Stimulated activated effector memory CD8-positive, alpha-beta T cell treated with anti-CD3 and anti-CD28 coated beads, Interleukin-12 subunit alpha, Interleukin-12 subunit beta, amount 100 ng/mL, for 72 hours (primary cell): ENCODE measurements at regions not wholly inside any gene's neighbourhood (a gene's known extent, or its start where the extent isn't known, plus 50 kb on each side); places are given as distances from the start of the nearest gene placed in this dataset.
"Not testable (repeated sequence)": the region's sequence is repeated elsewhere in the genome, so short reads cannot be mapped to it uniquely, and the experiment has no call there.

Source experiments
- ATAC-seq: fragments of 150-1000 bp; cut with Tn5 transposase; 2 replicates; pipeline ENCODE4 v1.10.0; 2021
- DNase-seq, 2 donors: peaks; one replicate each; pipeline ENCODE4 v3.0.0; 2021 to 2022; ENCODE audit warnings: low spot score in 2 of 2
- H3K27ac Mint-ChIP-seq: one replicate; pipeline ENCODE4 v1.8.0; 2022; ENCODE audit warnings: mild to moderate bottlenecking, mixed read lengths
- H3K36me3 Mint-ChIP-seq: one replicate; pipeline ENCODE4 v1.8.0; 2022; ENCODE audit warnings: mild to moderate bottlenecking, mixed read lengths
- H3K4me1 Mint-ChIP-seq: one replicate; pipeline ENCODE4 v1.8.0; 2022; ENCODE audit warnings: mixed read lengths
- H3K4me3 Mint-ChIP-seq: one replicate; pipeline ENCODE4 v1.8.0; 2022; ENCODE audit warnings: mild to moderate bottlenecking, mixed read lengths
- H3K9me3 Mint-ChIP-seq: one replicate; pipeline ENCODE4 v1.8.0; 2022; ENCODE audit warnings: mixed read lengths

DNA sequence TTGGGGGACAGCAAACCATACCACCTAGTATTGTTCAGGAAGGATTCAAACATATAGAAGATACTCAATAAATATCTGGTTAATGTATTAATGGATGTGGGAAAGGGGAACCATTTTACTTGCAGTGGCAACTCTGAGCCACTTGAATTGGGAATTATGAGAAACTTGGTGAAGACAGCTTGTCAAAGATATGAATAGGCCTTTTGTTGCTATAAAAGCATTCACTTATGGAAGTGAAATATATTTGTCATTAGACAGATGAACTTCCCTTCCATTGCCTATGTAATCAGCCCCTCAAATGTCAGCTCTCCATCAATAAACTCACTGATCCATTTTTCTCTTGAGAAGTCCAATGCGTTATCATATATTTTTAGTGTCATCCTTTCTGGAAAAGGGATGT lies 56.1 kb downstream of the GPR85 start:
- Mint-ChIP-seq H3K4me1 (no peaks in the 10 kb centered on the region), H3K36me3 (no peaks in the 10 kb centered on the region), H3K9me3 (no peaks in the 10 kb centered on the region), H3K27ac (no peak overlapping the region), H3K4me3 (no peak overlapping the region)
- DNase-seq (no peak), ATAC-seq (no peak)

GRCh38 chr7:113026941-113027340 lies 59.7 kb downstream of the GPR85 start:
- H3K4me1 Mint-ChIP-seq: no peaks in the 10 kb centered on the region
- ATAC-seq (no peak), DNase-seq (no peak)
- no peaks in the 10 kb centered on the region for H3K36me3 Mint-ChIP-seq
- H3K4me3 Mint-ChIP-seq: no peak overlapping the region
- H3K27ac Mint-ChIP-seq: no peak overlapping the region
- H3K9me3 Mint-ChIP-seq: peaks cover 3% of the 10 kb centered on the region

GRCh38 chr7:113017144-113017857 lies 69.3 kb downstream of the GPR85 start:
- not testable (repeated sequence) for H3K36me3 Mint-ChIP-seq, H3K4me1 Mint-ChIP-seq, H3K9me3 Mint-ChIP-seq, DNase-seq, H3K27ac Mint-ChIP-seq, ATAC-seq, H3K4me3 Mint-ChIP-seq

- Mint-ChIP-seq H3K4me1 (no peaks in the 10 kb centered on the region), H3K27ac (no peak overlapping the region), H3K4me3 (no peak overlapping the region), H3K9me3 (peaks cover 3% of the 10 kb centered on the region), H3K36me3 (no peaks in the 10 kb centered on the region)
- DNase-seq (no peak), ATAC-seq (no peak)
Observed at GRCh38 chr7:113015034-113015645, 71.5 kb downstream of the GPR85 start.

- no peak for DNase-seq
- peaks cover 3% of the 10 kb centered on the region for H3K9me3 Mint-ChIP-seq
- H3K27ac Mint-ChIP-seq: no peak overlapping the region
- no peak overlapping the region for H3K4me3 Mint-ChIP-seq
- H3K36me3 Mint-ChIP-seq: no peaks in the 10 kb centered on the region
- H3K4me1 Mint-ChIP-seq: no peaks in the 10 kb centered on the region
- ATAC-seq: no peak
Observed at GRCh38 chr7:113013761-113014449, 72.7 kb downstream of the GPR85 start.

DNA sequence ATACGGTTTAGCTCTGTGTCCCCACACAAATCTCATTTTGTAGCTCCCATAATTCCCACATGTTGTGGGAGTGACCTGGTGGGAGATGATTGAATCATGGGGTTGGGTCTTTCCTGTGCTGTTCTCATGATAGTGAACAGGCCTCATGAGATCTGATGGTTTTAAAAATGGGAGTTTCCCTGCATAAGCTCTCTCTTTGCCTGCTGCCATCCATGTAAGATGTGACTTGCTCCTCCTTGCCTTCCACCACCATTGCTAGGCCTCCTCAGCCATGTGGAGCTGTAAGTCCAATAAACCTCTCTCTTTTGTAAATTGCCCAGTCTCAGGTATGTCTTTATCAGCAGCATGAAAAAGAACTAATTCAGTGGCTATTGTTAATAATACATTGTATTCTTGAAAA lies 73.8 kb downstream of the GPR85 start:
- H3K9me3 Mint-ChIP-seq, ATAC-seq, H3K27ac Mint-ChIP-seq, H3K36me3 Mint-ChIP-seq, H3K4me3 Mint-ChIP-seq, H3K4me1 Mint-ChIP-seq, DNase-seq: not testable (repeated sequence)

- DNase-seq (no peak), ATAC-seq (no peak)
- no peaks in the 10 kb centered on the region for H3K4me1 Mint-ChIP-seq
- no peak overlapping the region for H3K27ac Mint-ChIP-seq
- H3K4me3 Mint-ChIP-seq: no peak overlapping the region
- H3K9me3 Mint-ChIP-seq: peaks cover 3% of the 10 kb centered on the region
- H3K36me3 Mint-ChIP-seq: no peaks in the 10 kb centered on the region
Observed at GRCh38 chr7:113010377-113010776, 76.2 kb downstream of the GPR85 start.

- Mint-ChIP-seq H3K9me3 (peaks cover 5% of the 10 kb centered on the region), H3K4me1 (no peaks in the 10 kb centered on the region), H3K27ac (no peak overlapping the region), H3K36me3 (no peaks in the 10 kb centered on the region), H3K4me3 (no peak overlapping the region)
- DNase-seq (no peak), ATAC-seq (no peak)
Observed at GRCh38 chr7:113008755-113009154, 77.9 kb downstream of the GPR85 start.

- H3K27ac Mint-ChIP-seq: no peak overlapping the region
Observed at GRCh38 chr7:113004726-113005454, 81.7 kb downstream of the GPR85 start.

GRCh38 chr7:113000316-113001020 lies 86.2 kb downstream of the GPR85 start:
- Mint-ChIP-seq H3K4me1 (no peaks in the 10 kb centered on the region), H3K36me3 (no peaks in the 10 kb centered on the region), H3K9me3 (peaks cover 2% of the 10 kb centered on the region), H3K27ac (no peak overlapping the region), H3K4me3 (no peak overlapping the region)
- DNase-seq: no peak
- no peak for ATAC-seq

More at GRCh38 chr7:113004726-113005454, 81.7 kb downstream of the GPR85 start:
- ATAC-seq (peak; percentile 63), DNase-seq (no peak)
- no peak overlapping the region for H3K4me3 Mint-ChIP-seq
- no peaks in the 10 kb centered on the region for H3K4me1 Mint-ChIP-seq
- H3K9me3 Mint-ChIP-seq: peaks cover 2% of the 10 kb centered on the region
- H3K36me3 Mint-ChIP-seq: no peaks in the 10 kb centered on the region

DNA sequence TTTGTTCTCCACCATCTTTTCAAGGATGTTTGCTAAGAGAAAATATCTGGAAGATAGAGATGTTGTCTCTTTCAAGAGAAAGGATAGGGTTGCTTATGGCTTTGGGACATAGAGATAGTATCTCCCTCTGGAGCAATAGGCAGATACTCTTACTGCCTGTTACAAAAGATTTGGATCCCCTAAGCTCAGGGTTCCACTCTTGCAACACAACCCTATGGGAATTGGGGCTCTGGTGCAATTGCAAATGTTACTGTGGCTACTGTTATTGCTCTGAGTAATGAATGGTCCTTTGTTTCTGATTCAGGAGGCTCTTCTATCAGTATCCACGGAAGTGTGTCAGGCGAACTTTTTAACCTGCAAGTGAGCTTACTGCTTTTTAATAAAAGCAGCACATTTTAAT lies 88.8 kb downstream of the GPR85 start:
- no peak overlapping the region for H3K27ac Mint-ChIP-seq

DNA sequence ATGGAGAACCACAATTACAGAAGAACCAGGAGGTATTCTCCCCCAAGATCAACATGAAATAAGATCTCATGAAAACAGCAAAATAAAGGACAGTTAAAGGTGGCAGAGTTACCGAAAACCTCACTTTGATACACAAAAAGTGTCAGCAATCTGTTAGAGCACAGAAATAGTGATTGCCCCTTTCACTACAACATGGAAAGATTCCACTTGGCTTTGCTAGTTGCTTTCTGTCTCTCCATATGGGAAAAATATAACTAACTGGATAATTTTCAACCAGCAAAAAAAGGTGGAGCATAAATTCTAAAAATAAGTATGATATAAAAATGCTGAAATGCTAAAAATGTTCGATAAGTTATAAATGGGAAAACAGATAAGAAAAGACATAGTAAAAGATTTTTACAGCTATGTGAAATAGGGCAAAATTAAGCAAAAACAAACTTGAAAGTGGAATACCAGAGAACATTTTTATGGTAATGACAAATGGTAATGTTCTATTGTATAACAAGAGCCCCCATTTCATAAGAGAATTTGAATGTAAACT lies 90.2 kb downstream of the GPR85 start:
- DNase-seq: no peak
- no peak overlapping the region for H3K4me3 Mint-ChIP-seq
- no peak overlapping the region for H3K27ac Mint-ChIP-seq
- H3K9me3 Mint-ChIP-seq: no peaks in the 10 kb centered on the region
- no peak for ATAC-seq
- no peaks in the 10 kb centered on the region for H3K36me3 Mint-ChIP-seq
- H3K4me1 Mint-ChIP-seq: no peaks in the 10 kb centered on the region

More for the DNA sequence above, 88.8 kb downstream of the GPR85 start:
- Mint-ChIP-seq H3K4me3 (no peak overlapping the region), H3K4me1 (no peaks in the 10 kb centered on the region), H3K9me3 (no peaks in the 10 kb centered on the region), H3K36me3 (no peaks in the 10 kb centered on the region)
- no peak for ATAC-seq
- no peak for DNase-seq

- no peak overlapping the region for H3K4me3 Mint-ChIP-seq
- no peaks in the 10 kb centered on the region for H3K9me3 Mint-ChIP-seq
- H3K36me3 Mint-ChIP-seq: no peaks in the 10 kb centered on the region
- ATAC-seq (no peak), DNase-seq (no peak)
- H3K27ac Mint-ChIP-seq: no peak overlapping the region
- no peaks in the 10 kb centered on the region for H3K4me1 Mint-ChIP-seq
Observed at GRCh38 chr7:112995059-112995824, 91.4 kb downstream of the GPR85 start.

- H3K4me3 Mint-ChIP-seq: no peak overlapping the region
- ATAC-seq (no peak), DNase-seq (no peak)
- no peak overlapping the region for H3K27ac Mint-ChIP-seq
- H3K4me1 Mint-ChIP-seq: no peaks in the 10 kb centered on the region
- H3K9me3 Mint-ChIP-seq: no peaks in the 10 kb centered on the region
- H3K36me3 Mint-ChIP-seq: no peaks in the 10 kb centered on the region
Observed at GRCh38 chr7:112994656-112995055, 92.0 kb downstream of the GPR85 start.
